ENCODE measurements at regions not wholly inside any gene's neighbourhood (a gene's known extent, or its start where the extent isn't known, plus 50 kb on each side); places are given as distances from the start of the nearest gene placed in this dataset.

GRCh38 chr6:14674458-14674857 is 556.9 kb downstream of the CD83 start:
- no peak for DNase-seq (ENCODE audit: low spot score)
- ATAC-seq: no peak

GRCh38 chr6:14674867-14675648 is 557.5 kb downstream of the CD83 start:
- ATAC-seq (no peak), DNase-seq (ENCODE audit: low spot score) (no peak)

GRCh38 chr6:14676064-14676463 is 558.5 kb downstream of the CD83 start:
- ATAC-seq (no peak), DNase-seq (ENCODE audit: low spot score) (no peak)

- no peak for DNase-seq (ENCODE audit: low spot score)
- ATAC-seq: no peak
These were observed 559.6 kb downstream of the CD83 start for GRCh38 chr6:14676977-14677781.

- DNase-seq (ENCODE audit: low spot score): no peak
- ATAC-seq: no peak
These were observed 564.0 kb upstream of the JARID2 start for GRCh38 chr6:14681699-14682487.

- DNase-seq (ENCODE audit: low spot score) (no peak), ATAC-seq (no peak)
These were observed 563.1 kb upstream of the JARID2 start for GRCh38 chr6:14682812-14683211.

GRCh38 chr6:14689639-14690038 is 556.2 kb upstream of the JARID2 start:
- no peak for ATAC-seq
- no peak for DNase-seq (ENCODE audit: low spot score)

GRCh38 chr6:14690120-14691056 is 555.5 kb upstream of the JARID2 start:
- no peak for DNase-seq (ENCODE audit: low spot score)
- no peak for ATAC-seq

- ATAC-seq (no peak), DNase-seq (ENCODE audit: low spot score) (no peak)
These were observed 553.7 kb upstream of the JARID2 start for GRCh38 chr6:14692208-14692607.

GRCh38 chr6:14693301-14694192 is 552.3 kb upstream of the JARID2 start:
- ATAC-seq: peak; percentile 36
- no peak for DNase-seq (ENCODE audit: low spot score)

- DNase-seq (ENCODE audit: low spot score): no peak
- no peak for ATAC-seq
These were observed 551.6 kb upstream of the JARID2 start for GRCh38 chr6:14694308-14694707.

- ATAC-seq (no peak), DNase-seq (ENCODE audit: low spot score) (no peak)
These were observed 550.3 kb upstream of the JARID2 start for GRCh38 chr6:14695579-14695978.

GRCh38 chr6:14696367-14696766 is 549.5 kb upstream of the JARID2 start:
- DNase-seq (ENCODE audit: low spot score): no peak
- no peak for ATAC-seq

- DNase-seq (ENCODE audit: low spot score): no peak
- ATAC-seq: no peak
These were observed 548.4 kb upstream of the JARID2 start for GRCh38 chr6:14697427-14697826.

GRCh38 chr6:14699803-14700601 is 545.9 kb upstream of the JARID2 start:
- DNase-seq (ENCODE audit: low spot score) (no peak), ATAC-seq (no peak)

GRCh38 chr6:14701946-14702345 is 543.9 kb upstream of the JARID2 start:
- DNase-seq (ENCODE audit: low spot score): no peak
- no peak for ATAC-seq

- DNase-seq (ENCODE audit: low spot score): no peak
These were observed 543.2 kb upstream of the JARID2 start for GRCh38 chr6:14702678-14703077.

GRCh38 chr6:14703586-14703985 is 542.3 kb upstream of the JARID2 start:
- DNase-seq (ENCODE audit: low spot score): no peak
- ATAC-seq: no peak

More at GRCh38 chr6:14702678-14703077, 543.2 kb upstream of the JARID2 start:
- ATAC-seq: no peak
